Stimulated activated CD8-positive, alpha-beta memory T cell treated with anti-CD3 and anti-CD28 coated beads, Interleukin-2, amount 100 ng/mL, for 1 hour (primary cell): ENCODE measurements at regions not wholly inside any gene's neighbourhood (a gene's known extent, or its start where the extent isn't known, plus 50 kb on each side); places are given as distances from the start of the nearest gene placed in this dataset.

Experiments used
- DNase-seq, 2 donors: peaks; one replicate each; pipeline ENCODE4 v3.0.0-alpha.2; 2020; ENCODE audit warnings: low read depth in 2 of 2

DNA sequence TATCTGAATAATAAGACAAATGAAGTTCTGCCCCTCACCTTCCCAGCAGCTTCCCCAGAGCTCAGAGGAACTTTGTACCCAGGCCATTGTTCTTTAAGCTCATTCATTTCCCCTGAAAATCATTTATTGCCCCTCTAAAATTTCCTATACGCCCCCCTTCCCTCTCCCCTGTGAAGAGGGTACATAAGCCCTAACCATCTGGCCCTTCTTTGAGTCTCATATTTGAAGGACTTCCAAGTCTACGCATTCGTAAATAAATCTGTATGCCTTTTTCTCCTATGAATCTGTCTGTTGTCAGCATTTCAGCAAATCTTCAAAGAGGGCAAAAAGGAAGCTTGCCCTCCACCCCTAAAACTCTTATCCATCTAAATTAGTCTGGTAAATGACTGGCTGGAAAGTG is 73.1 kb upstream of the DST start:
- DNase-seq, result no peak

DNA sequence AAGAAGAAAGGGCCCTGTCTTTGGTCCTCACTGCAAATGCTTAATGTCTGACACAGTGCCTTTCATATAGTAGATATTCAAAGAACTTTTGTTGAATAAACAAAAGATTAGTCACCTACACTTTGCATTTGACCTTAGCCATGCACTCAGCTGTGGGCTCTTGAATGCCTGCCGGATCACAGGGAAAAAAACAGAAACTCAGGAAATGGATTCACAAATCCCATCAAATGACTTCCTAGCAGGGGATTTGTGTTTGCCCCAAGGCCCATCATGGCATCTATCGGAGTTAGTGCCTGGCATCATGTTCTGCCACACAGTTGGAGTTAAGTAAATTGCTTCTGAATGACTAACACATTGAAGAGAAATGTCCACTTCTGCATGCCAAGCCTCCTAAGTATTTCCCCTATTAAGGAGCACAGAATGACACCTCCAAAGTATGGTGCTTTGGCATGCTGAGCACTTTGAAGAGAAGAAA is 72.3 kb upstream of the DST start:
- DNase-seq, result no peak

- no peak for DNase-seq
Measured at GRCh38 chr6:56714273-56714672, 71.6 kb upstream of the DST start.

- no peak for DNase-seq
Measured at GRCh38 chr6:56713254-56713672, 70.6 kb upstream of the DST start.

DNA sequence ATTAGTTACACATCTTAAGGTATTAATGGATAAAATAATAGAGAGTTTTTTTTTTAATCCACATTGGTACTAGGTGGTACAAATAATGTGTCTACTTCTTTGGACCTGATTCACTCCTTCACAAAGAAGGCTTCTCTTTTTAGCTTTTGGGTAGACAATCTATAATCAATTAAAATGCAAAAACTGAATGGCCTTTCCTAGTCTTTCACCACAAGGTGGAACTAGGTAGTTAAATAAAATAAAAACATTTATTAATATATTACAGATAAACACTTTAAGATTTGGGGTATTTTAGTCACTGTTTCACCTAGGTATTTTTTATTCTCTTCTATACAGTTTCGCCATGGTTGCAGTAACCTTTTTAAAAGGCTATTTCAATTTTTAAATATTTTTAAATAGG is 68.3 kb upstream of the DST start:
- no peak for DNase-seq

GRCh38 chr6:56709650-56710049 is 67.0 kb upstream of the DST start:
- no peak for DNase-seq

- DNase-seq, result no peak
Measured at GRCh38 chr6:56708810-56709597, 66.3 kb upstream of the DST start.

DNA sequence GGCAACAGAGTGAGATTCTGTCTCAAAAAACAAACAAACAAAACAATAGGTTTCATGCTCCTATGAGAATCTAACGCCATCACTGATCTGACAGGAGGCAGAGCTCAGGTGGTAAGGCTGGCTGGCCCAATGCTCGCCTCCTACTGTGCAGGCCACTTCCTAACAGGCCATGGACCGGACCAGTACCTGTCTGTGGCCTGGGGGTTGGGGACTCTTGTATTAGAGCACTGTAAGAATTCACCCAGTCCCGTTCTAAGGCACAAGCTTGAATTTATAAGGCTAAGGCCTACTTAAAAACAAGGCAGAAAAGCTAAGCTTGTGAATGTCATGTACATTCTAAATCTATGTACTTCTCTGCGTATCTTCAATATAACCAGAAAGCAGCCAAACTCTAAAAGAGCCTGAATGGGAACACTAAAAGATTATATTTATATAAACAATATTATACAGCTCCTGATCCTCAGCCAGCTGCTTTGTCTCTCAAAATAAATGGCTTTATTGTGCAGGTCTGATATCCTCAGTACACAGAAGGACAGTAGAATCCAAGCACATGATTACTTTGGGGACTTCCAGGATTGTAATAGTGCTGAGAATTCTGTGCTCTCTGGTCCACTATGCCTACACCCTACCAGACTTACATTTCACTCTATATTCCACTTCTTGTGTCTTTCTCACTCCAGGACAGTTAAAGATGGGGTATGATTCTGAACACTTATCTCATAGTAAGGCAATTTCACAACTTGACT is 64.5 kb upstream of the DST start:
- DNase-seq, result no peak

DNA sequence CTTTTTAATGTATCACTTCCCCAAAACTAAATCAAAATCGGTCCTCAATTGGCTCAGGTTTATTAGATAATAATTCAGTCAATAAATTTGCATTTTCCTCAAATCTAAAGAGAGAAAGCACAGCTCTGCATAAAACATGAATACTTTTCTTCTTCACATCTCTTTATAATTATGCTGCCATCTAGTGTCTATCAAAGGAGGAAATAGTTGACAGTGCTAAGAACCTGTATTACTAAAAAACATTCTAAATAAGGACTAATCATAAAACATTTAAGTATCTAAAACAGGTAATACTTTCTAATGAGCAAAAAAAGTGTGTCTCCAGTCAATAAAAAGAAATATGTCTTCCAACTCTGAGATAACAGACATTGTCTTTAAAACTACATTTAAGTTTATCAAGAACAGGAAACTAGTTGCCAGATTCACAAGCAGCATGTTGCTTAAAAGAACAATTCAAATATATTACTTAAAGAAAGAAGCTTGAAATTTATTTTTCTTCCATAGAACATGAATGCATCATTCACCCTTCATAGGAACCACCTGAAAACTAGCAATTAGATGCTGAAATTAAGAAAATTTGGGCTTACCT is 56.5 kb upstream of the DST start:
- no peak for DNase-seq

DNA sequence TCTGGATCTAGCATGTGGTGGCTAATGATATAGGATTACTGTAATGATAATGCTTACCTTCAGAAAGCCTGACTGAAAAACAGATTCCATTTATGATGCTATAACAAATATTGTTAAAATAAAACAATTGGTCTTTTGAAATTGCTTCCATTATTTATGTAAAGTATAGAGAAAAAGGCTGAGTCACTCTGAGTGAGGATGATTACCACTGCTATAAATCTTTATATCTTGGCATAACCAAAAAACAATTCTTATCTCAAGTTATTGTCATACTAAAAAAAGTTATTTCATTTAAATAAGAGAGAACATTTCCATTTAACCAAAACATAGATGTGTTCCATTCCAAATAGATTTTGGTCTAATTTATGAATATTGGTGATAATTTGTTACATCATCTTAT is 53.0 kb upstream of the DST start:
- DNase-seq, result no peak

- no peak for DNase-seq
Measured at GRCh38 chr6:56694002-56694401, 51.3 kb upstream of the DST start.

GRCh38 chr6:56693246-56693607 is 50.5 kb upstream of the DST start:
- DNase-seq, result no peak

GRCh38 chr6:56692523-56693245 is 50.0 kb upstream of the DST start:
- DNase-seq, result no peak
